HG02588 (cell line): ENCODE measurements at regions not wholly inside any gene's neighbourhood (a gene's known extent, or its start where the extent isn't known, plus 50 kb on each side); places are given as distances from the start of the nearest gene placed in this dataset.

Experiments used
- ATAC-seq: cut with Tn5 transposase; IDR thresholded peaks from one replicate; pipeline ENCODE4 v1.9.1; 2021; ENCODE audit warnings: mild to moderate bottlenecking, moderate library complexity; ENCODE audit not compliant: unreplicated experiment

- ATAC-seq: no peak
Observed at GRCh38 chrX:20438871-20439526, 172.3 kb upstream of the RPS6KA3 start.

GRCh38 chrX:20437683-20438082 is 171.0 kb upstream of the RPS6KA3 start:
- no peak for ATAC-seq

- no peak for ATAC-seq
Observed at GRCh38 chrX:20435913-20436312, 169.2 kb upstream of the RPS6KA3 start.

GRCh38 chrX:20434986-20435385 is 168.3 kb upstream of the RPS6KA3 start:
- ATAC-seq: no peak

GRCh38 chrX:20433388-20433775 is 166.7 kb upstream of the RPS6KA3 start:
- no peak for ATAC-seq

GRCh38 chrX:20432746-20433387 is 166.2 kb upstream of the RPS6KA3 start:
- peak; percentile 64 for ATAC-seq

- no peak for ATAC-seq
Observed at GRCh38 chrX:20432048-20432447, 165.3 kb upstream of the RPS6KA3 start.

GRCh38 chrX:20431486-20431885 is 164.8 kb upstream of the RPS6KA3 start:
- ATAC-seq: no peak

GRCh38 chrX:20427173-20427770 is 160.6 kb upstream of the RPS6KA3 start:
- ATAC-seq: peak; percentile 59

- no peak for ATAC-seq
Observed at GRCh38 chrX:20421697-20422096, 155.0 kb upstream of the RPS6KA3 start.

- ATAC-seq: no peak
Observed at GRCh38 chrX:20421275-20421674, 154.6 kb upstream of the RPS6KA3 start.

GRCh38 chrX:20420058-20420457 is 153.3 kb upstream of the RPS6KA3 start:
- ATAC-seq: no peak

GRCh38 chrX:20418379-20419150 is 151.9 kb upstream of the RPS6KA3 start:
- peak; percentile 94 for ATAC-seq

GRCh38 chrX:20414762-20415445 is 148.2 kb upstream of the RPS6KA3 start:
- no peak for ATAC-seq

GRCh38 chrX:20414066-20414465 is 147.4 kb upstream of the RPS6KA3 start:
- ATAC-seq: no peak

- ATAC-seq: peak; percentile 67
Observed at GRCh38 chrX:20412871-20413486, 146.3 kb upstream of the RPS6KA3 start.

- no peak for ATAC-seq
Observed at GRCh38 chrX:20410540-20410939, 143.8 kb upstream of the RPS6KA3 start.

- no peak for ATAC-seq
Observed at GRCh38 chrX:20409991-20410390, 143.3 kb upstream of the RPS6KA3 start.

- ATAC-seq: no peak
Observed at GRCh38 chrX:20402956-20403355, 136.2 kb upstream of the RPS6KA3 start.

GRCh38 chrX:20399728-20400414 is 133.2 kb upstream of the RPS6KA3 start:
- no peak for ATAC-seq
